ENCODE measurements at regions not wholly inside any gene's neighbourhood (a gene's known extent, or its start where the extent isn't known, plus 50 kb on each side); places are given as distances from the start of the nearest gene placed in this dataset.

DNA sequence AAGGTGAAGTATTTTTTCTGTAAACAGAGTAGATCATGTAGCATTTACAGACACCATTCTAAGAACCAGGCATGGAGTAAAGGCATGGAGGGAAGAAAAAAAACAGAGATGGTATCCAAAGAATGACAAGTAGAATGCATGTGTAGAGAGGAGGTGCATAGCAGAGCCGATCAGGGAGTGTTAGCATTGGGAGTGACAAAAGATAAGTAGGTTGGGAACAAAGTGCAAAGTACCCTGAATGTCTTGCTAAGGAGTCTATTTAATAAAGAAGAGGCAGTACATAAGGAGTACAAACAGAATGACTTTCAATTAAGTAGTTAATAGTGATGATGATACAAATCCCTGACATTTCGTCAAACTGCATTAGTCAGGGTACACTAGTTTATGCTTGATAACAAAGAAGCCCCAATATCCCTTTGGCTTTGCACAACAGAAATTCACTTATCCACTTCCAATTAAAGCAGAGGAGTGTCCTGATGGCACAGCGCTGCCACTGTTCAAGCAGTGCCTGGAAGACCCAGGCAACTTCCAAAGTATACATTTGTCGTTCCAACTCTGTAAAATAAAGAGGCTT, 371.5 kb downstream of the TNS3 start:
- Histone ChIP-seq H3K4me1 (no peaks in the 10 kb centered on the region), H3K36me3 (ENCODE audit: low read depth, missing control alignments) (no peaks in the 10 kb centered on the region), H3K9me3 (no peaks in the 10 kb centered on the region), H3K27me3 (no peaks in the 10 kb centered on the region), H3K27ac (no peak overlapping the region), H3K4me3 (no peak overlapping the region)
- TF ChIP-seq, protein P1, sequence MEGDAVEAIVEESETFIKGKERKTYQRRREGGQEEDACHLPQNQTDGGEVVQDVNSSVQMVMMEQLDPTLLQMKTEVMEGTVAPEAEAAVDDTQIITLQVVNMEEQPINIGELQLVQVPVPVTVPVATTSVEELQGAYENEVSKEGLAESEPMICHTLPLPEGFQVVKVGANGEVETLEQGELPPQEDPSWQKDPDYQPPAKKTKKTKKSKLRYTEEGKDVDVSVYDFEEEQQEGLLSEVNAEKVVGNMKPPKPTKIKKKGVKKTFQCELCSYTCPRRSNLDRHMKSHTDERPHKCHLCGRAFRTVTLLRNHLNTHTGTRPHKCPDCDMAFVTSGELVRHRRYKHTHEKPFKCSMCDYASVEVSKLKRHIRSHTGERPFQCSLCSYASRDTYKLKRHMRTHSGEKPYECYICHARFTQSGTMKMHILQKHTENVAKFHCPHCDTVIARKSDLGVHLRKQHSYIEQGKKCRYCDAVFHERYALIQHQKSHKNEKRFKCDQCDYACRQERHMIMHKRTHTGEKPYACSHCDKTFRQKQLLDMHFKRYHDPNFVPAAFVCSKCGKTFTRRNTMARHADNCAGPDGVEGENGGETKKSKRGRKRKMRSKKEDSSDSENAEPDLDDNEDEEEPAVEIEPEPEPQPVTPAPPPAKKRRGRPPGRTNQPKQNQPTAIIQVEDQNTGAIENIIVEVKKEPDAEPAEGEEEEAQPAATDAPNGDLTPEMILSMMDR (IDR thresholded peaks at IDR 0.05): no peak
- no peak for TF ChIP-seq POLR2A (IDR thresholded peaks at IDR 0.05)
- WGBS, 2 donors: 45 to 60% methylated on average over 4 of the region's 4 CpGs
- no peak for DNase-seq
- intact Hi-C loops (cut with DNase I; ENCODE audit: low total_unique reads): no loop called here

GRCh38 chr7:47207956-47208355, 374.0 kb downstream of the TNS3 start:
- Histone ChIP-seq H3K36me3 (ENCODE audit: low read depth, missing control alignments) (no peaks in the 10 kb centered on the region), H3K4me1 (no peaks in the 10 kb centered on the region), H3K4me3 (no peak overlapping the region), H3K27ac (no peak overlapping the region), H3K27me3 (no peaks in the 10 kb centered on the region), H3K9me3 (no peaks in the 10 kb centered on the region)
- DNase-seq: no peak
- intact Hi-C loops (cut with DNase I; ENCODE audit: low total_unique reads): no loop called here
- TF ChIP-seq, protein P1 (IDR thresholded peaks at IDR 0.05): no peak
- TF ChIP-seq POLR2A (IDR thresholded peaks at IDR 0.05): no peak
- WGBS, 2 donors: 84% methylated on average over 3 of the region's 3 CpGs

- no peak for DNase-seq
- no peak overlapping the region for H3K4me3 ChIP-seq
- H3K27me3 ChIP-seq: no peaks in the 10 kb centered on the region
- intact Hi-C loops (cut with DNase I; ENCODE audit: low total_unique reads): no loop called here
- H3K4me1 ChIP-seq: no peaks in the 10 kb centered on the region
- no peaks in the 10 kb centered on the region for H3K9me3 ChIP-seq
- no peaks in the 10 kb centered on the region for H3K36me3 ChIP-seq (ENCODE audit: low read depth, missing control alignments)
- WGBS, 2 donors: 78 to 82% methylated on average over 2 of the region's 2 CpGs
- no peak overlapping the region for H3K27ac ChIP-seq
- no peak for TF ChIP-seq POLR2A (IDR thresholded peaks at IDR 0.05)
These were observed 377.2 kb downstream of the TNS3 start for GRCh38 chr7:47204709-47205108.

GRCh38 chr7:47202146-47202783, 379.6 kb downstream of the TNS3 start:
- DNase-seq: no peak
- Histone ChIP-seq H3K27ac (no peak overlapping the region), H3K27me3 (no peaks in the 10 kb centered on the region), H3K36me3 (ENCODE audit: low read depth, missing control alignments) (no peaks in the 10 kb centered on the region), H3K4me1 (no peaks in the 10 kb centered on the region), H3K9me3 (no peaks in the 10 kb centered on the region), H3K4me3 (no peak overlapping the region)
- intact Hi-C loops (cut with DNase I; ENCODE audit: low total_unique reads): no loop called here
- TF ChIP-seq POLR2A (IDR thresholded peaks at IDR 0.05): no peak
- TF ChIP-seq, protein P1 (IDR thresholded peaks at IDR 0.05): no peak
- WGBS, 2 donors: 91 to 92% methylated on average over 7 of the region's 7 CpGs

- DNase-seq: no peak
- 95 to 96% methylated on average over 1 of the region's 1 CpG for WGBS, 2 donors
- H3K4me1 ChIP-seq: no peaks in the 10 kb centered on the region
- no peak overlapping the region for H3K27ac ChIP-seq
- H3K9me3 ChIP-seq: no peaks in the 10 kb centered on the region
- TF ChIP-seq, protein P1 (IDR thresholded peaks at IDR 0.05): no peak
- TF ChIP-seq POLR2A (IDR thresholded peaks at IDR 0.05): no peak
- H3K4me3 ChIP-seq: no peak overlapping the region
- intact Hi-C loops (cut with DNase I; ENCODE audit: low total_unique reads): no loop called here
- H3K36me3 ChIP-seq (ENCODE audit: low read depth, missing control alignments): no peaks in the 10 kb centered on the region
- H3K27me3 ChIP-seq: no peaks in the 10 kb centered on the region
These were observed 383.8 kb downstream of the TNS3 start for GRCh38 chr7:47198159-47198558.
